Parathyroid adenoma (tissue), 2 donors: ENCODE measurements at regions not wholly inside any gene's neighbourhood (a gene's known extent, or its start where the extent isn't known, plus 50 kb on each side); places are given as distances from the start of the nearest gene placed in this dataset.

Experiments used
- H2AFZ ChIP-seq: fragments of 300-600 bp; sonication (generic); one replicate; pipeline ENCODE4 v1.7.0; 2017; ENCODE audit warnings: antibody characterized with exemption, mild to moderate bottlenecking
- H3K27ac ChIP-seq: fragments of 300-600 bp; sonication (generic); one replicate; pipeline ENCODE4 v1.7.0; 2017
- H3K27me3 ChIP-seq: fragments of 300-600 bp; sonication (generic); one replicate; pipeline ENCODE4 v1.7.0; 2017; ENCODE audit warnings: low read length; ENCODE audit not compliant: control insufficient read depth, insufficient read depth
- H3K36me3 ChIP-seq: fragments of 300-600 bp; sonication (generic); one replicate; pipeline ENCODE4 v1.7.0; 2017; ENCODE audit warnings: low read length; ENCODE audit not compliant: control insufficient read depth, insufficient read depth
- H3K4me1 ChIP-seq: fragments of 300-600 bp; sonication (generic); one replicate; pipeline ENCODE4 v1.7.0; 2017; ENCODE audit warnings: control low read depth
- H3K4me2 ChIP-seq: fragments of 300-600 bp; sonication (generic); one replicate; pipeline ENCODE4 v1.7.0; 2017; ENCODE audit warnings: low read length
- H3K4me3 ChIP-seq: fragments of 300-600 bp; sonication (generic); one replicate; pipeline ENCODE4 v1.7.0; 2017; ENCODE audit warnings: low read depth, low read length
- H3K79me2 ChIP-seq: fragments of 300-600 bp; sonication (generic); one replicate; pipeline ENCODE4 v1.7.0; 2017; ENCODE audit warnings: control low read depth
- H3K9ac ChIP-seq: fragments of 300-600 bp; sonication (generic); one replicate; pipeline ENCODE4 v1.7.0; 2017; ENCODE audit warnings: mild to moderate bottlenecking
- H3K9me3 ChIP-seq: fragments of 300-600 bp; sonication (generic); one replicate; pipeline ENCODE4 v1.7.0; 2017; ENCODE audit warnings: low read length; ENCODE audit not compliant: control insufficient read depth
- TF ChIP-seq, protein P1 (sequence below): fragments of 300-600 bp; sonication (generic); IDR thresholded peaks from one replicate; pipeline ENCODE4 v1.7.0; 2017; ENCODE audit warnings: antibody characterized with exemption, mild to moderate bottlenecking
- donor health status: primary hyperparathyroidism.

DNA sequence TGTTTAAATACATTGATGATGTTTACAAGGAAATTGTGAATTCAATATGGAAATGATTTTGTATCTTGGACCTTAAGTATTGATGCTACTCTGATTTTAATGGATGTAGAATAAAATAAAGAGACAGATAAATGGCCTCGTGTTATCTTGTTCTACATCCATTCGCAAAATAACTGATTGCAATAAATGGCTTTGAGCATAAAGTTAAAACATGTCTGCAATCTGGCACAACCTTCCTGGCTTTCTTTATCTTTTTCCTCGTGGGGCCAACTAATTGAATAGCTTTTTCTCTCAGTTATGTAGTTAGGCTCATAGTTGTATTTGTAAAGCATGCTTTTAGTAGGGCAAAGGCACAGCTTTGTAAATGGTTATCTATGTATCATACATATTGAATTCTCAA, 691.4 kb downstream of the CDH8 start:
- TF ChIP-seq, protein P1, sequence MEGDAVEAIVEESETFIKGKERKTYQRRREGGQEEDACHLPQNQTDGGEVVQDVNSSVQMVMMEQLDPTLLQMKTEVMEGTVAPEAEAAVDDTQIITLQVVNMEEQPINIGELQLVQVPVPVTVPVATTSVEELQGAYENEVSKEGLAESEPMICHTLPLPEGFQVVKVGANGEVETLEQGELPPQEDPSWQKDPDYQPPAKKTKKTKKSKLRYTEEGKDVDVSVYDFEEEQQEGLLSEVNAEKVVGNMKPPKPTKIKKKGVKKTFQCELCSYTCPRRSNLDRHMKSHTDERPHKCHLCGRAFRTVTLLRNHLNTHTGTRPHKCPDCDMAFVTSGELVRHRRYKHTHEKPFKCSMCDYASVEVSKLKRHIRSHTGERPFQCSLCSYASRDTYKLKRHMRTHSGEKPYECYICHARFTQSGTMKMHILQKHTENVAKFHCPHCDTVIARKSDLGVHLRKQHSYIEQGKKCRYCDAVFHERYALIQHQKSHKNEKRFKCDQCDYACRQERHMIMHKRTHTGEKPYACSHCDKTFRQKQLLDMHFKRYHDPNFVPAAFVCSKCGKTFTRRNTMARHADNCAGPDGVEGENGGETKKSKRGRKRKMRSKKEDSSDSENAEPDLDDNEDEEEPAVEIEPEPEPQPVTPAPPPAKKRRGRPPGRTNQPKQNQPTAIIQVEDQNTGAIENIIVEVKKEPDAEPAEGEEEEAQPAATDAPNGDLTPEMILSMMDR, result no peak
- Histone ChIP-seq H3K36me3 (no peaks in the 10 kb centered on the region), H3K4me1 (no peaks in the 10 kb centered on the region), H3K4me2 (no peak overlapping the region), H3K79me2 (no peaks in the 10 kb centered on the region), H3K9ac (no peak overlapping the region), H3K9me3 (no peaks in the 10 kb centered on the region), H3K27me3 (no peaks in the 10 kb centered on the region), H3K4me3 (no peak overlapping the region), H3K27ac (no peak overlapping the region), H2AFZ (no peak overlapping the region)

DNA sequence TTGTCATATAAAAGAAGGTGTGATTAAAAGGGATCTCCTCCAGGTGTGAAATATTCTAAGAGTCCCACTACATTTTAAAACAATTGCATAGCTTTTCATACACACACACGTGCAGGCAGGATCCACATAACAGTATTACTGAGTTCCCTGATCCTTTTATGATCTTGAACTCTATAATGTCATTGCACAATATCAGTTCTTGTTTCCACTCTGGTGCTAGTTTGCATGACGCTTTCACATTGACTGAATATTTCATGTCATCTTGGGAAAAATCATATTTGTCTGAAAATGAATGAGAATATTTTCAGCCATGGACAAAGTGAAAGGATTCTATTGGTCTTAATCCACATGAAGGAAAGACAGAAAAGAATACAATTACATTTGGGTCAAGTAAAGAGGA, 703.8 kb downstream of the CDH8 start:
- no peak overlapping the region for H3K4me3 ChIP-seq
- H3K9ac ChIP-seq, result no peak overlapping the region
- H3K79me2 ChIP-seq, result no peaks in the 10 kb centered on the region
- H2AFZ ChIP-seq, result no peak overlapping the region
- no peaks in the 10 kb centered on the region for H3K9me3 ChIP-seq
- no peak overlapping the region for H3K4me2 ChIP-seq
- no peaks in the 10 kb centered on the region for H3K4me1 ChIP-seq
- no peaks in the 10 kb centered on the region for H3K36me3 ChIP-seq
- no peak overlapping the region for H3K27ac ChIP-seq
- TF ChIP-seq, protein P1, result no peak
- no peaks in the 10 kb centered on the region for H3K27me3 ChIP-seq

DNA sequence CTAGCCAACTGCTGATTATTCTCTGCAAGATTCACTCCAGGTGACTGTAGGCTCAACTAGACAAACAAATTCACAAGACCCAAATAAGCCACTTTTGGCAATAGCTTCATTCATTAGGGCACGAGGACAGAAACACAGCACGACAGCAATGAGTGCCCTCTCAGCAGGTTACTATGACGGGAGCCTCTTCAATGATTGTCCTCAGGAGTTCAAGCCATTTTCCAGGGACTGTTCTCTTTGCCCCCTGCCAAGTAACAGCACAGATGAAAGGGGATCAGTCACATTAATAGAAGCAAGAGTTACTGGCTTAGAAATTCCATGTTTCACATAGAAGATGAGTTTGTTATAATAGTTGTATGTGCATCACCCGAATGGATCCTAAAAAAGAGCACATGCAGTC, 712.2 kb downstream of the CDH8 start:
- Histone ChIP-seq H3K36me3 (no peaks in the 10 kb centered on the region), H3K79me2 (no peaks in the 10 kb centered on the region), H3K4me2 (no peak overlapping the region), H3K4me1 (no peaks in the 10 kb centered on the region), H3K9ac (no peak overlapping the region), H3K4me3 (no peak overlapping the region), H3K27ac (no peak overlapping the region), H3K9me3 (no peaks in the 10 kb centered on the region), H2AFZ (no peak overlapping the region), H3K27me3 (no peaks in the 10 kb centered on the region)
- TF ChIP-seq, protein P1, result no peak

DNA sequence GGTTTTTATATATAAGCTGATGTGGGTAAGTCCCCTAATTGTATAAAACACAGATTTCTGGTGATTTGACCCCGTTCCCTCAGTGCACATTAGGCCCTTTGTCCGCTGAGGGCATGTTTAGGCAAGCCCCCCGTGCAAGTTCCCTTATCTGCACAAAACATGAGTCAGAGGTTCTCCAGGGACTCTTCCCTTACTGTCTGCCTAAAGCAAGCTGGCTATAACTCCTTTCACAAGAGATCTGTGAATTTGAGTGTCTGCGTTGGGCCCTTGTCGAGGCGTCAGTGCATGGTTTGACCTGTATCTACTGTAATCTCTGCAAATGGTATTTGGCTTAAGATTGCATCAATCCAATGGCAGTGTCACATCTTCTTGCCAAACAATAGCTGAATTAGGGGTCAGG, 712.8 kb downstream of the CDH8 start:
- Histone ChIP-seq H3K4me1 (no peaks in the 10 kb centered on the region), H3K27ac (no peak overlapping the region), H3K4me3 (no peak overlapping the region), H3K27me3 (no peaks in the 10 kb centered on the region), H3K4me2 (no peak overlapping the region), H3K9ac (no peak overlapping the region), H2AFZ (no peak overlapping the region), H3K9me3 (no peaks in the 10 kb centered on the region), H3K79me2 (no peaks in the 10 kb centered on the region), H3K36me3 (no peaks in the 10 kb centered on the region)
- TF ChIP-seq, protein P1, result no peak

DNA sequence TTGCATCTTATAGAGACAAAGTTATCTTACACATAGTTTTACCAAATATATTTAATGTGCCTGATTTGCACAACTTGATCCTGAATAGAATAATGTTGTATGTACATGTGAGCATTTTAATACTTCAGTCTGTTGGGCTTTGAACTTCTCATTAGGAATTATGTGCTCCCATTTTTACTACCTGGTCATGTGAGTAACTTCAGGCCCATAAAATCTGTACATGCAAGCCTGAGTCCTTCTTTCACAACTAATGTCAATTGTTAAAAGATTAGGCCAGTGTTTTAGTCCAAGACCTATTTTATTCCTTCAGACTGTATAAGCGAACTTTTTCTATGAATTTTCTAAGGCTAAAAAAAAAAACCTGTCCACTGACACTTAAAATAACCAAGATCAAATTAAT, 715.4 kb downstream of the CDH8 start:
- H3K4me1 ChIP-seq, result no peaks in the 10 kb centered on the region
- TF ChIP-seq, protein P1, result no peak
- no peaks in the 10 kb centered on the region for H3K79me2 ChIP-seq
- H2AFZ ChIP-seq, result no peak overlapping the region
- H3K9me3 ChIP-seq, result no peaks in the 10 kb centered on the region
- H3K27me3 ChIP-seq, result no peaks in the 10 kb centered on the region
- H3K4me2 ChIP-seq, result no peak overlapping the region
- H3K36me3 ChIP-seq, result no peaks in the 10 kb centered on the region
- H3K4me3 ChIP-seq, result no peak overlapping the region
- H3K9ac ChIP-seq, result no peak overlapping the region
- H3K27ac ChIP-seq, result no peak overlapping the region
